B cell (primary cell): ENCODE measurements at regions not wholly inside any gene's neighbourhood (a gene's known extent, or its start where the extent isn't known, plus 50 kb on each side); places are given as distances from the start of the nearest gene placed in this dataset.

Experiments
- ATAC-seq: fragments of 200-7000 bp; cut with Tn5 transposase; one replicate; pipeline ENCODE4 v1.10.0; 2021; ENCODE audit warnings: low read depth, mild to moderate bottlenecking, moderate number of reproducible peaks, moderate library complexity
- CTCF ChIA-PET: fragments of 350-600 bp; sonication (Branson Sonifier 250); formaldehyde crosslinking; loops from one replicate; lab custom pipeline; 2021; ENCODE audit warnings: antibody characterized with exemption, inconsistent platforms; lab: Charles Lee
- POLR2A ChIA-PET: fragments of 350-600 bp; sonication (Branson Sonifier 250); formaldehyde crosslinking; loops from one replicate; lab custom pipeline; 2021; ENCODE audit warnings: antibody characterized with exemption; lab: Charles Lee
- DNase-seq: peaks from one replicate; pipeline ENCODE4 v3.0.0; 2013
- H2AFZ ChIP-seq: 2 replicates; pipeline ENCODE4 v1.6.1; 2012; ENCODE audit warnings: mild to moderate bottlenecking, low read depth, low read length; ENCODE audit not compliant: insufficient read depth, poor library complexity, severe bottlenecking
- H3K27ac ChIP-seq, 2 donors: 1 replicate in 1 of 2; 2 replicates in 1 of 2; pipeline ENCODE4 v1.5.1; 2012 to 2013; ENCODE audit warnings: low read length in 2 of 2, mild to moderate bottlenecking in 2 of 2, moderate library complexity in 1 of 2
- H3K27me3 ChIP-seq, 4 experiments: fragments of 200-600 bp in 1 of 4; sonication (generic) in 1 of 4; replicated peaks in 1 of 4; 1 replicate in 2 of 4; 2 replicates in 2 of 4; pipeline versions ENCODE4 v1.6.1 to v1.7.0; 2013 to 2016; ENCODE audit warnings: low read length in 3 of 4, mild to moderate bottlenecking in 2 of 4, mixed read lengths in 1 of 4, moderate library complexity in 1 of 4; ENCODE audit not compliant: insufficient read depth in 4 of 4, control insufficient read depth in 3 of 4; ENCODE audit errors: control extremely low read depth in 1 of 4
- H3K36me3 ChIP-seq, 2 experiments: replicated peaks in 1 of 2; 1 replicate in 1 of 2; 2 replicates in 1 of 2; pipeline versions ENCODE4 v1.6.1 to v1.7.1; 2013; ENCODE audit warnings: low read length in 1 of 2; ENCODE audit not compliant: insufficient read depth in 2 of 2, control insufficient read depth in 1 of 2; ENCODE audit errors: control extremely low read depth in 1 of 2, extremely low read depth in 1 of 2
- H3K4me1 ChIP-seq, 2 donors: fragments of 200-600 bp in 1 of 2; sonication (generic) in 1 of 2; 1 replicate in 1 of 2; 2 replicates in 1 of 2; pipeline versions ENCODE4 v1.5.1 to v1.6.1; 2013 to 2017; ENCODE audit warnings: low read length in 2 of 2; ENCODE audit not compliant: control insufficient read depth in 2 of 2, insufficient read depth in 2 of 2
- H3K4me2 ChIP-seq: replicated peaks from 2 replicates; pipeline ENCODE3; 2012; ENCODE audit warnings: mild to moderate bottlenecking, low read depth, low read length; ENCODE audit not compliant: poor library complexity, severe bottlenecking
- H3K4me3 ChIP-seq, 5 experiments: fragments of 200-600 bp in 1 of 5; sonication (generic) in 1 of 5; 1 replicate in 3 of 5; 2 replicates in 2 of 5; pipeline versions ENCODE4 v1.5.1 to v1.7.0; 2011 to 2016; ENCODE audit warnings: low read length in 4 of 5, mild to moderate bottlenecking in 4 of 5, low read depth in 2 of 5, control low read depth in 1 of 5, moderate library complexity in 1 of 5; ENCODE audit not compliant: insufficient read depth in 1 of 5; ENCODE audit errors: control extremely low read depth in 1 of 5, extremely low read depth in 1 of 5
- H3K79me2 ChIP-seq: fragments of 200-600 bp; sonication (generic); one replicate; pipeline ENCODE4 v1.6.0; 2016; ENCODE audit warnings: low read length; ENCODE audit not compliant: control insufficient read depth, insufficient read depth
- H3K9ac ChIP-seq: fragments of 200-600 bp; sonication (generic); 2 replicates; pipeline ENCODE4 v1.6.1; 2017; ENCODE audit warnings: mild to moderate bottlenecking, low read length, moderate library complexity
- H3K9me3 ChIP-seq, 3 donors: one replicate each; pipeline versions ENCODE4 v1.6.1 to v1.7.1; 2013; ENCODE audit warnings: low read length in 2 of 3; ENCODE audit not compliant: control insufficient read depth in 2 of 3, insufficient read depth in 1 of 3; ENCODE audit errors: control extremely low read depth in 1 of 3
- H4K20me1 ChIP-seq: 2 replicates; pipeline ENCODE4 v1.6.0; 2012; ENCODE audit warnings: mild to moderate bottlenecking, low read length; ENCODE audit not compliant: insufficient read depth, control insufficient read depth, poor library complexity, severe bottlenecking
- H3K27ac Mint-ChIP-seq: one replicate; pipeline ENCODE4 v1.8.0; 2021; ENCODE audit warnings: mixed read lengths
- H3K27me3 Mint-ChIP-seq: one replicate; pipeline ENCODE4 v1.8.0; 2021; ENCODE audit warnings: mixed read lengths
- H3K4me1 Mint-ChIP-seq: one replicate; pipeline ENCODE4 v1.8.0; 2021; ENCODE audit warnings: mixed read lengths
- H3K4me3 Mint-ChIP-seq: one replicate; pipeline ENCODE4 v1.8.0; 2021; ENCODE audit warnings: mixed read lengths
- H3K9me3 Mint-ChIP-seq: one replicate; pipeline ENCODE4 v1.8.0; 2022; ENCODE audit warnings: mixed read lengths; ENCODE audit not compliant: insufficient read depth
- EZH2 ChIP-seq: IDR thresholded peaks from 2 replicates; pipeline ENCODE4 v1.6.1; 2012; ENCODE audit warnings: borderline replicate concordance, low read depth, mild to moderate bottlenecking, moderate library complexity, low read length; ENCODE audit not compliant: insufficient read depth, poor library complexity, severe bottlenecking
- WGBS: methylation state at CpG from one replicate; pipeline ENCODE4 v1.1.5; 2013; ENCODE audit warnings: missing lambda C conversion rate; ENCODE audit not compliant: insufficient coverage; 5-methylcytosine and 5-hydroxymethylcytosine counted together
- intact Hi-C: fragments of 100-400 bp; cut with micrococcal nuclease; formaldehyde crosslinking; loops from one replicate; pipeline ENCODE4 v1.10.0; 2022
- TF ChIP-seq, protein P1 (sequence below): fragments of 200-600 bp; IDR thresholded peaks from one replicate; pipeline ENCODE4 v1.8.0; 2022; ENCODE audit warnings: antibody characterized with exemption, mild to moderate bottlenecking

DNA sequence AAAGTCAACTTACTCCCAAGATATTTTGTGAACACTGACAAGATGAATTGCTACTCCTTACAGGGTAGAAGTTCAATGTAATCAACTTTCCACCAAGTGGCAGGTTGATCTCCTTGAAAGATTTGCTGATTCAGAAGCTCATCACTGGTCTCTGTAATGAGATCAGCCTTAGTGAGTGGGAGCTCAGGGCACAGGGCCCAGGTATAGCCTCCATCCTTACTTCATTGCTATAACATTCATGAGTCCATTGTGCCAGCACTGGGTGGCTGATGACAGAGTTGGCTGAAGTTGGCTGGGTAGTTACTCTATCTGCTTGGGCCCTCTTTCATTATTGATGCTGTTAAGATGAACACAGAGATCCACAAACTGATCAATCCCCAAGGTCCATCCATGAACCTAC, 379.0 kb downstream of the IRS1 start:
- Histone ChIP-seq H3K4me3 (no peak overlapping the region), H3K36me3 (no peaks in the 10 kb centered on the region), H3K27me3 (peaks cover 0 to 2% (median 0%) of the 10 kb centered on the region in 4 experiments), H4K20me1 (no peaks in the 10 kb centered on the region), H3K9me3 (no peaks in the 10 kb centered on the region), H3K4me2 (no peak overlapping the region), H3K27ac (no peak overlapping the region), H2AFZ (no peak overlapping the region), H3K79me2 (no peaks in the 10 kb centered on the region), H3K4me1 (peaks cover 14 to 44% of the 10 kb centered on the region in 2 donors), H3K9ac (no peak overlapping the region)
- H3K4me3 Mint-ChIP-seq = no peak overlapping the region
- CTCF ChIA-PET = interaction anchor here (1.0 to 1.6 kb wide), 2 partner anchors 10 to 17 kb away, joined by 3 to 4 read pairs; no protein-coding TSS in a partner anchor
- no peak for ATAC-seq
- POLR2A ChIA-PET = no interaction called here
- no peaks in the 10 kb centered on the region for H3K9me3 Mint-ChIP-seq
- H3K27ac Mint-ChIP-seq = no peak overlapping the region
- intact Hi-C loops = no loop called here
- peaks cover 5% of the 10 kb centered on the region for H3K27me3 Mint-ChIP-seq
- H3K4me1 Mint-ChIP-seq = peaks cover 35% of the 10 kb centered on the region
- DNase-seq = no peak
- no peak for TF ChIP-seq EZH2
- TF ChIP-seq, protein P1, sequence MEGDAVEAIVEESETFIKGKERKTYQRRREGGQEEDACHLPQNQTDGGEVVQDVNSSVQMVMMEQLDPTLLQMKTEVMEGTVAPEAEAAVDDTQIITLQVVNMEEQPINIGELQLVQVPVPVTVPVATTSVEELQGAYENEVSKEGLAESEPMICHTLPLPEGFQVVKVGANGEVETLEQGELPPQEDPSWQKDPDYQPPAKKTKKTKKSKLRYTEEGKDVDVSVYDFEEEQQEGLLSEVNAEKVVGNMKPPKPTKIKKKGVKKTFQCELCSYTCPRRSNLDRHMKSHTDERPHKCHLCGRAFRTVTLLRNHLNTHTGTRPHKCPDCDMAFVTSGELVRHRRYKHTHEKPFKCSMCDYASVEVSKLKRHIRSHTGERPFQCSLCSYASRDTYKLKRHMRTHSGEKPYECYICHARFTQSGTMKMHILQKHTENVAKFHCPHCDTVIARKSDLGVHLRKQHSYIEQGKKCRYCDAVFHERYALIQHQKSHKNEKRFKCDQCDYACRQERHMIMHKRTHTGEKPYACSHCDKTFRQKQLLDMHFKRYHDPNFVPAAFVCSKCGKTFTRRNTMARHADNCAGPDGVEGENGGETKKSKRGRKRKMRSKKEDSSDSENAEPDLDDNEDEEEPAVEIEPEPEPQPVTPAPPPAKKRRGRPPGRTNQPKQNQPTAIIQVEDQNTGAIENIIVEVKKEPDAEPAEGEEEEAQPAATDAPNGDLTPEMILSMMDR = no peak

DNA sequence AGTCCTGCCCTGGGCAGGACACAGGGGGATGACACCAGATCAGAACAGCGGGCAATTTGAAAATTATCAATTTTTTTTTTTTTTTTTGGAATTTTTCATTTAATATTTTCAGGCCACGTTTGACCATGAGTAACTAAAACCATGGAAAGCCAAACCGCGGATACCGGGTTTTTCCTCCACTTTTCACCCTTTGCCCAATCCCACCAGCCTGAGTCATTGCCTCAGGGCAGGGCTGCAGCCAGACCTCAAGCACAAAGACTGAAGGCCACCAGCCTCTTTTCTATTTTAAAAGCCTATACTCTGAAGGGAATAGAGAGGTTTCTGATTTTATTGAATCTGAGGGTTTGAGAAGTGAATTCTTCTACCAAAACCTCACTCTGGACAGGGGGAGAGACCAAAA, 381.1 kb downstream of the IRS1 start:
- no peak overlapping the region for H2AFZ ChIP-seq
- no peak overlapping the region for H3K9ac ChIP-seq
- no peak overlapping the region for H3K4me3 ChIP-seq
- peaks cover 8% of the 10 kb centered on the region for H3K27me3 Mint-ChIP-seq
- no peaks in the 10 kb centered on the region for H3K9me3 ChIP-seq
- TF ChIP-seq EZH2 = no peak
- TF ChIP-seq, protein P1 = no peak
- no peaks in the 10 kb centered on the region for H3K27me3 ChIP-seq
- peaks cover 7 to 28% of the 10 kb centered on the region in 2 donors for H3K4me1 ChIP-seq
- ChIA-PET POLR2A (no interaction called here), CTCF (no interaction called here)
- H3K36me3 ChIP-seq = no peaks in the 10 kb centered on the region
- no peak overlapping the region for H3K27ac Mint-ChIP-seq
- ATAC-seq (no peak), DNase-seq (no peak)
- intact Hi-C loops = no loop called here
- no peak overlapping the region for H3K27ac ChIP-seq
- no peaks in the 10 kb centered on the region for H3K79me2 ChIP-seq
- H3K4me2 ChIP-seq = no peak overlapping the region
- peaks cover 21% of the 10 kb centered on the region for H3K4me1 Mint-ChIP-seq
- H3K4me3 Mint-ChIP-seq = no peak overlapping the region
- H3K9me3 Mint-ChIP-seq = no peaks in the 10 kb centered on the region
- WGBS = no CpG with 5 or more reads among the region's 5 CpGs
- H4K20me1 ChIP-seq = no peaks in the 10 kb centered on the region
